A673 (cell line): ENCODE measurements at regions not wholly inside any gene's neighbourhood (a gene's known extent, or its start where the extent isn't known, plus 50 kb on each side); places are given as distances from the start of the nearest gene placed in this dataset.

ENCODE experiments used
- CTCF ChIP-seq: fragments of 300-800, 200-600 bp; sonication (generic); conservative IDR thresholded peaks from 2 replicates; pipeline ENCODE4 v1.5.1; 2017; ENCODE audit warnings: low read depth, mild to moderate bottlenecking, antibody characterized with exemption, low read length, moderate library complexity, mixed read lengths
- EZH2 ChIP-seq: fragments of 200-600 bp; sonication (generic); IDR thresholded peaks from 2 replicates; pipeline ENCODE4 v1.6.1; 2017; ENCODE audit warnings: borderline replicate concordance, low read depth, mild to moderate bottlenecking, mixed read lengths, antibody characterized with exemption, low read length; ENCODE audit not compliant: poor library complexity, severe bottlenecking

GRCh38 chr3:102577082-102577789 is 142.4 kb downstream of the ZPLD1 start:
- no peak for TF ChIP-seq EZH2
- TF ChIP-seq CTCF, result no peak
